ENCODE measurements at regions not wholly inside any gene's neighbourhood (a gene's known extent, or its start where the extent isn't known, plus 50 kb on each side); places are given as distances from the start of the nearest gene placed in this dataset.

- DNase-seq (ENCODE audit: unreplicated experiment): no peak
- CTCF ChIA-PET: interaction anchor here (0.7 kb wide), 1 partner anchor 148 kb away, joined by 3 read pairs; no protein-coding TSS in a partner anchor
- Mint-ChIP-seq H3K4me3 (ENCODE audit: unreplicated experiment) (no peak overlapping the region), H3K27ac (ENCODE audit: low read depth, unreplicated experiment) (no peak overlapping the region), H3K4me1 (ENCODE audit: insufficient read depth, unreplicated experiment) (no peaks in the 10 kb centered on the region), H3K27me3 (ENCODE audit: insufficient read depth, unreplicated experiment) (no peaks in the 10 kb centered on the region), H3K9me3 (ENCODE audit: unreplicated experiment) (no peaks in the 10 kb centered on the region), H3K36me3 (ENCODE audit: insufficient read depth, unreplicated experiment) (no peaks in the 10 kb centered on the region)
- intact Hi-C loops (cut with micrococcal nuclease): loop anchor here (10.0 kb wide), 1 partner anchor 1797 kb away; no protein-coding TSS in a partner anchor
- no TSS peak for BruUV-seq (replicated peaks)
- POLR2A ChIA-PET: no interaction called here
- no peak for TF ChIP-seq CTCF (IDR thresholded peaks at IDR 0.05; ENCODE audit: unreplicated experiment)
Measured at GRCh38 chr3:176661432-176661964, 535.8 kb downstream of the TBL1XR1 start.

GRCh38 chr3:176655404-176656094 is 541.7 kb downstream of the TBL1XR1 start:
- intact Hi-C loops (cut with micrococcal nuclease): no loop called here
- TF ChIP-seq CTCF (IDR thresholded peaks at IDR 0.05; ENCODE audit: unreplicated experiment): no peak
- Mint-ChIP-seq H3K36me3 (ENCODE audit: insufficient read depth, unreplicated experiment) (no peaks in the 10 kb centered on the region), H3K9me3 (ENCODE audit: unreplicated experiment) (no peaks in the 10 kb centered on the region), H3K27me3 (ENCODE audit: insufficient read depth, unreplicated experiment) (no peaks in the 10 kb centered on the region), H3K4me1 (ENCODE audit: insufficient read depth, unreplicated experiment) (no peaks in the 10 kb centered on the region), H3K4me3 (ENCODE audit: unreplicated experiment) (no peak overlapping the region), H3K27ac (ENCODE audit: low read depth, unreplicated experiment) (no peak overlapping the region)
- ChIA-PET POLR2A (no interaction called here), CTCF (no interaction called here)
- DNase-seq (ENCODE audit: unreplicated experiment): no peak
- no TSS peak for BruUV-seq (replicated peaks)

GRCh38 chr3:176651622-176652021 is 545.7 kb downstream of the TBL1XR1 start:
- H3K27ac Mint-ChIP-seq (ENCODE audit: low read depth, unreplicated experiment): no peak overlapping the region
- H3K36me3 Mint-ChIP-seq (ENCODE audit: insufficient read depth, unreplicated experiment): no peaks in the 10 kb centered on the region
- intact Hi-C loops (cut with micrococcal nuclease): no loop called here
- H3K27me3 Mint-ChIP-seq (ENCODE audit: insufficient read depth, unreplicated experiment): no peaks in the 10 kb centered on the region
- no peaks in the 10 kb centered on the region for H3K4me1 Mint-ChIP-seq (ENCODE audit: insufficient read depth, unreplicated experiment)
- no TSS peak for BruUV-seq (replicated peaks)
- CTCF ChIA-PET: interaction anchor here (2.8 kb wide), 1 partner anchor 13 kb away, joined by 15 read pairs; no protein-coding TSS in a partner anchor
- peak; percentile 5 for DNase-seq (ENCODE audit: unreplicated experiment)
- POLR2A ChIA-PET: no interaction called here
- no peaks in the 10 kb centered on the region for H3K9me3 Mint-ChIP-seq (ENCODE audit: unreplicated experiment)
- no peak for TF ChIP-seq CTCF (IDR thresholded peaks at IDR 0.05; ENCODE audit: unreplicated experiment)
- no peak overlapping the region for H3K4me3 Mint-ChIP-seq (ENCODE audit: unreplicated experiment)

GRCh38 chr3:176650478-176650877 is 546.8 kb downstream of the TBL1XR1 start:
- peak; percentile 47 for DNase-seq (ENCODE audit: unreplicated experiment)
- ChIA-PET CTCF (interaction anchor here (0.6 to 2.8 kb wide), 4 partner anchors 14 to 58 kb away, joined by 3 to 15 read pairs (median 4); no protein-coding TSS in a partner anchor), POLR2A (no interaction called here)
- Mint-ChIP-seq H3K27me3 (ENCODE audit: insufficient read depth, unreplicated experiment) (no peaks in the 10 kb centered on the region), H3K36me3 (ENCODE audit: insufficient read depth, unreplicated experiment) (no peaks in the 10 kb centered on the region), H3K9me3 (ENCODE audit: unreplicated experiment) (no peaks in the 10 kb centered on the region), H3K27ac (ENCODE audit: low read depth, unreplicated experiment) (no peak overlapping the region), H3K4me3 (ENCODE audit: unreplicated experiment) (no peak overlapping the region), H3K4me1 (ENCODE audit: insufficient read depth, unreplicated experiment) (no peaks in the 10 kb centered on the region)
- no TSS peak for BruUV-seq (replicated peaks)
- intact Hi-C loops (cut with micrococcal nuclease): no loop called here
- no peak for TF ChIP-seq CTCF (IDR thresholded peaks at IDR 0.05; ENCODE audit: unreplicated experiment)

Measured in MCF 10A (cell line).